OCI-LY1 (cell line): ENCODE measurements at regions not wholly inside any gene's neighbourhood (a gene's known extent, or its start where the extent isn't known, plus 50 kb on each side); places are given as distances from the start of the nearest gene placed in this dataset.

ENCODE experiments used
- EZH2 ChIP-seq: fragments of 200-600 bp; sonication (generic), shearing (Covaris generic); IDR thresholded peaks from 2 replicates; pipeline ENCODE4 v1.8.0; 2017; ENCODE audit warnings: borderline replicate concordance, mixed run types, mild to moderate bottlenecking, antibody characterized with exemption, low read length, moderate library complexity, mixed read lengths
- TF ChIP-seq, protein P1 (sequence below): fragments of 200-600 bp; sonication (generic), shearing (Covaris generic); IDR thresholded peaks from 2 replicates; pipeline ENCODE4 v1.5.1; 2017; ENCODE audit warnings: mild to moderate bottlenecking, antibody characterized with exemption, low read length, moderate library complexity, mixed read lengths

DNA sequence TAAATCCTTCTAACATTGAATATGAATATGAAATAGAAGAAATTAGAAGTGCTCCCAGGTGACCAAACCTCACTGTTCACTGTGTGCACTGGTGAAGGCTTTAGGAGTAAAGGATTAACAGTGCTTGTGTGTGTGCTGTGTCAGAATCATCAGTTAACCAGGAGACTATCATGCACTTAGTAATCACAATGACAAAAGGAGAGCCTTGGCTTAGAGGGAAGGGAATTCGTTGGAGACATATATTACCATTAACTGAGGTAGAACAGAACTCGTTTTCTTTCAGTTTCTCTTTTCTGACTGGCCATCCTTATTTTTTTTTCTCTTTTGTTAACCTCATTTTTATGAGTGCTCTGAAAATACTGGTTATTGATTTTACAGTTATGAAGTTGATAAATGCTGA lies 213.3 kb upstream of the GBE1 start:
- TF ChIP-seq, protein P1, sequence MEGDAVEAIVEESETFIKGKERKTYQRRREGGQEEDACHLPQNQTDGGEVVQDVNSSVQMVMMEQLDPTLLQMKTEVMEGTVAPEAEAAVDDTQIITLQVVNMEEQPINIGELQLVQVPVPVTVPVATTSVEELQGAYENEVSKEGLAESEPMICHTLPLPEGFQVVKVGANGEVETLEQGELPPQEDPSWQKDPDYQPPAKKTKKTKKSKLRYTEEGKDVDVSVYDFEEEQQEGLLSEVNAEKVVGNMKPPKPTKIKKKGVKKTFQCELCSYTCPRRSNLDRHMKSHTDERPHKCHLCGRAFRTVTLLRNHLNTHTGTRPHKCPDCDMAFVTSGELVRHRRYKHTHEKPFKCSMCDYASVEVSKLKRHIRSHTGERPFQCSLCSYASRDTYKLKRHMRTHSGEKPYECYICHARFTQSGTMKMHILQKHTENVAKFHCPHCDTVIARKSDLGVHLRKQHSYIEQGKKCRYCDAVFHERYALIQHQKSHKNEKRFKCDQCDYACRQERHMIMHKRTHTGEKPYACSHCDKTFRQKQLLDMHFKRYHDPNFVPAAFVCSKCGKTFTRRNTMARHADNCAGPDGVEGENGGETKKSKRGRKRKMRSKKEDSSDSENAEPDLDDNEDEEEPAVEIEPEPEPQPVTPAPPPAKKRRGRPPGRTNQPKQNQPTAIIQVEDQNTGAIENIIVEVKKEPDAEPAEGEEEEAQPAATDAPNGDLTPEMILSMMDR = no peak
- TF ChIP-seq EZH2 = no peak
